ENCODE measurements at regions not wholly inside any gene's neighbourhood (a gene's known extent, or its start where the extent isn't known, plus 50 kb on each side); places are given as distances from the start of the nearest gene placed in this dataset.

DNA sequence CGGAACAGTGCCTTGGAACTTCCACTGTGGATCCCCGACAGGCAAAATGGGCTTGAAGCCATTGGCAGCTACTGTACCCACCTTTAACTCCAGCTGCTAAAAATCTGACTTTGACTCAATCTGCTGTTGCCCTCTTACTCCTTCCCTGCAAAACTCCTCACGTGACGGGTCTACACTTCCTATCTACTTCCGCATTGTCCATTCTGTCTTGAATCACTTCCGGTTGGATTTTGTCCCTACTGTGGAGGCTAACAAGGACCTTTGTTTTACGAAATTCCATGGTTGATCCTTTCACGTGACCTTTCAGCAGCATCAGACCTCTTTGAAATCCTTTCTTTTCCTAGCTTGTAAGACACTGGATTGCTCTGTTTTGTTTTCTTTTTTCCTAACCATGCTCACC, 268.4 kb downstream of the PRDM2 start:
- TF ChIP-seq, protein P1, sequence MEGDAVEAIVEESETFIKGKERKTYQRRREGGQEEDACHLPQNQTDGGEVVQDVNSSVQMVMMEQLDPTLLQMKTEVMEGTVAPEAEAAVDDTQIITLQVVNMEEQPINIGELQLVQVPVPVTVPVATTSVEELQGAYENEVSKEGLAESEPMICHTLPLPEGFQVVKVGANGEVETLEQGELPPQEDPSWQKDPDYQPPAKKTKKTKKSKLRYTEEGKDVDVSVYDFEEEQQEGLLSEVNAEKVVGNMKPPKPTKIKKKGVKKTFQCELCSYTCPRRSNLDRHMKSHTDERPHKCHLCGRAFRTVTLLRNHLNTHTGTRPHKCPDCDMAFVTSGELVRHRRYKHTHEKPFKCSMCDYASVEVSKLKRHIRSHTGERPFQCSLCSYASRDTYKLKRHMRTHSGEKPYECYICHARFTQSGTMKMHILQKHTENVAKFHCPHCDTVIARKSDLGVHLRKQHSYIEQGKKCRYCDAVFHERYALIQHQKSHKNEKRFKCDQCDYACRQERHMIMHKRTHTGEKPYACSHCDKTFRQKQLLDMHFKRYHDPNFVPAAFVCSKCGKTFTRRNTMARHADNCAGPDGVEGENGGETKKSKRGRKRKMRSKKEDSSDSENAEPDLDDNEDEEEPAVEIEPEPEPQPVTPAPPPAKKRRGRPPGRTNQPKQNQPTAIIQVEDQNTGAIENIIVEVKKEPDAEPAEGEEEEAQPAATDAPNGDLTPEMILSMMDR (IDR thresholded peaks at IDR 0.05; ENCODE audit: low read depth, low read length, missing control alignments), result no peak
- no peak overlapping the region for H3K4me3 ChIP-seq (replicated peaks; ENCODE audit: low read depth, low read length)
- no peak for DNase-seq (ENCODE audit: extremely low read depth, low read depth)

GRCh38 chr1:13970631-13971247, 270.8 kb downstream of the PRDM2 start:
- no peak for DNase-seq (ENCODE audit: extremely low read depth, low read depth)
- H3K4me3 ChIP-seq (replicated peaks; ENCODE audit: low read depth, low read length), result no peak overlapping the region
- TF ChIP-seq, protein P1 (IDR thresholded peaks at IDR 0.05; ENCODE audit: low read depth, low read length, missing control alignments), result no peak

GRCh38 chr1:13976485-13976884, 276.5 kb downstream of the PRDM2 start:
- TF ChIP-seq, protein P1 (IDR thresholded peaks at IDR 0.05; ENCODE audit: low read depth, low read length, missing control alignments), result no peak
- no peak overlapping the region for H3K4me3 ChIP-seq (replicated peaks; ENCODE audit: low read depth, low read length)
- no peak for DNase-seq (ENCODE audit: extremely low read depth, low read depth)

DNA sequence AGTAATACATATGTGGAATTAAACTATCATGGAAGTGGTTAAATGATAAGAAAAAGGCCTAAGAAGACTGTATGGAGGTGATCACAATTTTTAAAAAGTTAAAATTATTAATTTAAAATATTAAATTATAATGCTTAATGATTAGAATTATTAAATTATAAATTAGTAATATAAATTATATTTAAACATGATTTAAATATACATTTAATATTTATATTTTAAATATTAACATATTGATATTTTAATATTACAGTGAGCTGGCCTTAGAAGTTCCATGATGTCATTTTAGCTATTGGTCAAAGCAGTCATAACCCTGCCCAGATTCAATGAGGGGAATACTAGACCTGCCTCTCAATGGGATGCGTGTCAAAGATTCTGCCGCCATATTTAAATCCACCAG, 281.2 kb downstream of the PRDM2 start:
- TF ChIP-seq, protein P1 (IDR thresholded peaks at IDR 0.05; ENCODE audit: low read depth, low read length, missing control alignments), result no peak

DNA sequence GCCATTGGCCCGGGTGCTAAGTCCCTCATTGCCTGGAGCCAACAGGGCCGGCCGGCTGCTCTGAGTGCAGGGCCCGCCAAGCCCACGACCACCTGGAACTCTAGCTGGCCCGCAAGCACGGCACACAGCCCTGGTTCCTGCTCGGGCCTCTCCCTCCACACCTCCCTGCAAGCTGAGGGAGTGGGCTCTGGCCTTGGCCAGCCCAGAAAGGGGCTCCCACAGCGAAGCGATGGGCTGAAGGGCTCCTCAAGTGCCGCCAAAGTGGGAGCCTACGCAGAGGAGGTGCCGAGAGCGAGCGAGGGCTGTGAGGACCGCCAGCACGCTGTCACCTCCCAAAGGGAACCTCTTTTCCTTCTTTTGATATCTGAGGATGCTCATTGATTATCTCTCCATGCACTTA, 283.4 kb downstream of the PRDM2 start:
- DNase-seq (ENCODE audit: extremely low read depth, low read depth), result no peak
- TF ChIP-seq, protein P1 (IDR thresholded peaks at IDR 0.05; ENCODE audit: low read depth, low read length, missing control alignments), result no peak

More for the DNA sequence above, 281.2 kb downstream of the PRDM2 start:
- no peak for DNase-seq (ENCODE audit: extremely low read depth, low read depth)
- no peak overlapping the region for H3K4me3 ChIP-seq (replicated peaks; ENCODE audit: low read depth, low read length)

DNA sequence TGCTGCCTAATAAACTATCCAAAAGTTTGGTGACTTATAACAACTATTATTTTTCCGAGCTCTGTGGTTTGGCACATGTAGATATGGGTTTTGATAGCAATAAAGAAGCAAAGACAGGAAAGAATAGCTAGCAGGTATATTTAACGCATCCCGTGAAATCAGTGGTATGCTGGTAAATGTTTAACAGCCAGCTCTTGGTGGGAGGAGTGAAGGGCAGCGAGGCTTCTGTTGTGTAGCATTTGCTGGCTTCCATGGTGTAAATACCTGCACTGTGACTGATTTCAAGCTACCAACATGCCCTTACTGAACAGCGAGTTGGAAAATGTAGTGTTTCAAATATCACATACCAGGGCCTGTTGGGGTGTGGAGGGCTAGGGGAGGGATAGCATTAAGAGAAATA, 291.0 kb downstream of the PRDM2 start:
- H3K4me3 ChIP-seq (replicated peaks; ENCODE audit: low read depth, low read length), result no peak overlapping the region
- no peak for DNase-seq (ENCODE audit: extremely low read depth, low read depth)
- TF ChIP-seq, protein P1 (IDR thresholded peaks at IDR 0.05; ENCODE audit: low read depth, low read length, missing control alignments), result no peak

More for the DNA sequence above, 283.4 kb downstream of the PRDM2 start:
- H3K4me3 ChIP-seq (replicated peaks; ENCODE audit: low read depth, low read length), result no peak overlapping the region
